Panc1 (cell line): ENCODE measurements at regions not wholly inside any gene's neighbourhood (a gene's known extent, or its start where the extent isn't known, plus 50 kb on each side); places are given as distances from the start of the nearest gene placed in this dataset.

ENCODE experiments used
- ATAC-seq: fragments of 200-7000 bp; cut with Tn5 transposase; 2 replicates; pipeline ENCODE4 v1.9.1; 2020; ENCODE audit warnings: mild to moderate bottlenecking, moderate library complexity
- BruUV-seq: library from RNA; stranded (reverse); fragments of 400-500 nt; replicated peaks from 2 replicates; lab custom pipeline; 2021; lab: Mats Ljungman, UMichigan
- CTCF ChIA-PET: fragments of 300-600 bp; sonication (Branson Sonifier 250); formaldehyde crosslinking; loops from one replicate; lab custom pipeline; 2022; ENCODE audit warnings: antibody characterized with exemption; lab: Charles Lee
- POLR2A ChIA-PET: fragments of 300-600 bp; sonication (Branson Sonifier 250); formaldehyde crosslinking; loops from one replicate; lab custom pipeline; 2022; ENCODE audit warnings: antibody characterized with exemption; lab: Charles Lee
- DNase-seq: peaks from one replicate; pipeline ENCODE4 v3.0.0-alpha.2; 2010; ENCODE audit warnings: low read depth, low spot score
- H3K27ac ChIP-seq: 2 replicates; pipeline ENCODE4 v1.5.1; 2011; ENCODE audit warnings: mild to moderate bottlenecking, low read length, inconsistent platforms
- H3K27me3 ChIP-seq: fragments of 200-500 bp; sonication (Bioruptor generic); 2 replicates; pipeline ENCODE4 v1.6.0; 2014; ENCODE audit warnings: low read length, inconsistent platforms; ENCODE audit not compliant: control insufficient read depth, insufficient read depth
- H3K36me3 ChIP-seq: fragments of 200-500 bp; sonication (Bioruptor generic); 2 replicates; pipeline ENCODE4 v1.5.1; 2014; ENCODE audit warnings: inconsistent platforms, mild to moderate bottlenecking, low read length, moderate library complexity; ENCODE audit not compliant: control insufficient read depth, insufficient read depth
- H3K4me1 ChIP-seq: 2 replicates; pipeline ENCODE4 v1.5.1; 2011; ENCODE audit warnings: inconsistent platforms, mild to moderate bottlenecking, low read length, moderate library complexity; ENCODE audit not compliant: control insufficient read depth, insufficient read depth
- H3K4me3 ChIP-seq, 2 experiments: 2 replicates each; pipeline ENCODE4 v1.5.1; 2011 to 2012; ENCODE audit warnings: low read depth in 2 of 2, low read length in 2 of 2, mild to moderate bottlenecking in 2 of 2, inconsistent platforms in 1 of 2, moderate library complexity in 1 of 2
- H3K9me3 ChIP-seq: fragments of 200-500 bp; sonication (Bioruptor generic); 2 replicates; pipeline ENCODE4 v1.5.1; 2014; ENCODE audit warnings: low read depth, mild to moderate bottlenecking, inconsistent platforms, low read length, moderate library complexity; ENCODE audit not compliant: control insufficient read depth, insufficient read depth
- CTCF ChIP-seq: fragments of 450-650 bp; IDR thresholded peaks from 2 replicates; pipeline ENCODE4 v1.5.1; 2017; ENCODE audit warnings: mild to moderate bottlenecking
- POLR2AphosphoS5 ChIP-seq: IDR thresholded peaks from 2 replicates; pipeline ENCODE4 v1.6.1; 2012; ENCODE audit warnings: mild to moderate bottlenecking, low read depth, low read length, moderate library complexity
- REST ChIP-seq, 2 experiments: IDR thresholded peaks; 2 replicates each; pipeline ENCODE4 v1.6.1; 2011 to 2012; ENCODE audit warnings: low read depth in 2 of 2, control low read depth in 1 of 2, low read length in 1 of 2, mild to moderate bottlenecking in 1 of 2, moderate library complexity in 1 of 2; ENCODE audit not compliant: insufficient read depth in 1 of 2
- SIN3A ChIP-seq: IDR thresholded peaks from 2 replicates; pipeline ENCODE4 v1.6.1; 2012; ENCODE audit warnings: low read depth, mild to moderate bottlenecking, low read length, moderate library complexity, borderline replicate concordance; ENCODE audit not compliant: insufficient read depth
- TCF7L2 ChIP-seq: IDR thresholded peaks from 2 replicates; pipeline ENCODE4 v1.6.1; 2011; ENCODE audit warnings: mild to moderate bottlenecking, low read depth, low read length, inconsistent platforms
- in situ Hi-C: cut with HindIII; loops from 2 replicates; pipeline ENCODE4 v1.10.0; 2016; ENCODE audit warnings: low sequenced_read_pairs, low pct_unique_long_range_greater_than_20kb
- intact Hi-C: fragments of 100-400 bp; cut with micrococcal nuclease; formaldehyde crosslinking; loops from one replicate; pipeline ENCODE4 v1.10.0; 2022; ENCODE audit not compliant: unreplicated experiment

- no TSS peak for BruUV-seq
- POLR2A ChIA-PET: no interaction called here
- H3K27me3 ChIP-seq: no peaks in the 10 kb centered on the region
- H3K9me3 ChIP-seq: no peaks in the 10 kb centered on the region
- H3K27ac ChIP-seq: no peak overlapping the region
- CTCF ChIA-PET: no interaction called here
- intact Hi-C loops: no loop called here
- no peak overlapping the region for H3K4me3 ChIP-seq
- in situ Hi-C loops: no loop called here
- H3K4me1 ChIP-seq: no peaks in the 10 kb centered on the region
- no peaks in the 10 kb centered on the region for H3K36me3 ChIP-seq
- no peak for ATAC-seq
- DNase-seq: no peak
- TF ChIP-seq CTCF (no peak), TCF7L2 (no peak), SIN3A (no peak), REST (IDR thresholded peaks at IDR 0.05; ENCODE audit: insufficient read depth in 1 of 2, low read depth in 2 of 2, low read length in 1 of 2) (no peak), POLR2AphosphoS5 (no peak)
Measured at GRCh38 chr2:34176693-34177092, 577.6 kb upstream of the FAM98A start.

DNA sequence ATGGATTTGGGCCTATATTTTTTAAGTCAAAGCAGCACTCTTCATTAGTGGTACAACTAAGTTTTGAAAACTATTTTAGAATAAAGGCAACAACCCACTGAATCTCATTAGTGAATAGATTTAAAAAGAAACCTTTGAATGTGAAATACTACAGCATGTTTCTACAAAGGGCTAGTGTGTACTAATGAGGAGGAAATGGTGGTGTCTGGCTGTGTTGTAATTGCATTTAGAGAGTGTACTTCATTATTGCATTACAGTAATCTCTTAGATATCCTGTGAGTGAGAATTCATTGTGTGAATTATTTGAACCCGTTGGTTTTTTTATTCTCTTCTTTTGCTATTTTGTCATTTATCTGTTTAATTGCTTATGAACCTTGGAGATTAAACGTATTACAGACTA, 575.4 kb upstream of the FAM98A start:
- H3K9me3 ChIP-seq: no peaks in the 10 kb centered on the region
- BruUV-seq: no TSS peak
- H3K27ac ChIP-seq: no peak overlapping the region
- ATAC-seq (no peak), DNase-seq (no peak)
- intact Hi-C loops (no loop called here), in situ Hi-C loops (no loop called here)
- H3K4me1 ChIP-seq: no peaks in the 10 kb centered on the region
- H3K4me3 ChIP-seq: no peak overlapping the region
- ChIA-PET POLR2A (no interaction called here), CTCF (no interaction called here)
- no peaks in the 10 kb centered on the region for H3K27me3 ChIP-seq
- H3K36me3 ChIP-seq: no peaks in the 10 kb centered on the region
- TF ChIP-seq TCF7L2: no peak
- TF ChIP-seq SIN3A: no peak
- TF ChIP-seq POLR2AphosphoS5: no peak
- TF ChIP-seq REST (IDR thresholded peaks at IDR 0.05; ENCODE audit: insufficient read depth in 1 of 2, low read depth in 2 of 2, low read length in 1 of 2): no peak
- TF ChIP-seq CTCF: no peak
